GM12878 (cell line): ENCODE measurements at regions not wholly inside any gene's neighbourhood (a gene's known extent, or its start where the extent isn't known, plus 50 kb on each side); places are given as distances from the start of the nearest gene placed in this dataset.

Experiments
- ATAC-seq: fragments of 200-7000 bp; cut with Tn5 transposase; 3 replicates; pipeline ENCODE4 v1.9.1; 2020; ENCODE audit warnings: mild to moderate bottlenecking, moderate library complexity
- BruUV-seq: library from RNA; stranded (reverse); fragments of 400-500 nt; replicated peaks from 2 replicates; lab custom pipeline; 2021; lab: Mats Ljungman, UMichigan
- CTCF ChIA-PET: fragments of 300-600 bp; sonication (Branson Sonifier 250); formaldehyde crosslinking; extraction: SDS; loops from one replicate; lab custom pipeline; 2021; ENCODE audit warnings: inconsistent platforms; lab: Yijun Ruan, JAX
- POLR2A ChIA-PET: fragments of 350-600 bp; formaldehyde crosslinking; extraction: SDS; loops from one replicate; lab custom pipeline; 2021; ENCODE audit warnings: inconsistent platforms; lab: Charles Lee
- RAD21 ChIA-PET: fragments of 300-600 bp; sonication (Branson Sonifier 250); formaldehyde crosslinking; loops from one replicate; lab custom pipeline; 2023; ENCODE audit warnings: antibody characterized with exemption; ENCODE audit not compliant: unreplicated experiment; lab: Charles Lee
- SMC1A ChIA-PET: fragments of 300-600 bp; sonication (Branson Sonifier 250); formaldehyde crosslinking; loops from one replicate; lab custom pipeline; 2023; ENCODE audit not compliant: unreplicated experiment, uncharacterized antibody; lab: Charles Lee
- DNase-seq: peaks from one replicate; pipeline ENCODE4 v3.0.0-alpha.2; 2011; ENCODE audit warnings: low read depth, low spot score
- FAIRE-seq: peaks from 3 replicates; lab custom pipeline; 2011; peaks lifted over from hg19 to GRCh38; lab: Jason Lieb, UNC
- H2AFZ ChIP-seq: 2 replicates; pipeline ENCODE4 v1.6.0; 2011; ENCODE audit warnings: low read depth, low read length, control low read depth; ENCODE audit not compliant: control insufficient read depth
- H3K27ac ChIP-seq: 2 replicates; pipeline ENCODE4 v1.5.1; 2011; ENCODE audit warnings: control low read depth; ENCODE audit not compliant: control insufficient read depth, insufficient read depth
- H3K27me3 ChIP-seq, 2 experiments: replicated peaks in 1 of 2; 2 replicates each; pipeline versions ENCODE4 v1.6.0 to v1.6.1; 2011; ENCODE audit warnings: low read length in 1 of 2; ENCODE audit not compliant: control insufficient read depth in 2 of 2, insufficient read depth in 2 of 2
- H3K36me3 ChIP-seq, 2 experiments: 2 replicates each; pipeline ENCODE4 v1.5.1; 2011; ENCODE audit warnings: low read length in 1 of 2; ENCODE audit not compliant: control insufficient read depth in 2 of 2, insufficient read depth in 2 of 2
- H3K4me1 ChIP-seq: 2 replicates; pipeline ENCODE4 v1.6.1; 2011; ENCODE audit warnings: mild to moderate bottlenecking, low read length, moderate library complexity, mixed read lengths; ENCODE audit not compliant: control insufficient read depth, insufficient read depth
- H3K4me2 ChIP-seq: 2 replicates; pipeline ENCODE4 v1.6.0; 2011; ENCODE audit warnings: control low read depth; ENCODE audit not compliant: control insufficient read depth, insufficient read depth
- H3K4me3 ChIP-seq: fragments of 200-600 bp; sonication (generic); 2 replicates; pipeline ENCODE4 v1.5.1; 2016
- H3K79me2 ChIP-seq: 2 replicates; pipeline ENCODE4 v1.6.0; 2011; ENCODE audit warnings: low read length; ENCODE audit not compliant: control insufficient read depth, insufficient read depth
- H3K9ac ChIP-seq: 2 replicates; pipeline ENCODE4 v1.8.0; 2011; ENCODE audit warnings: low read length, control low read depth, mixed read lengths; ENCODE audit not compliant: control insufficient read depth, insufficient read depth
- H3K9me3 ChIP-seq: replicated peaks from 3 replicates; pipeline ENCODE4 v1.5.1; 2011; ENCODE audit warnings: mild to moderate bottlenecking, low read length; ENCODE audit not compliant: control insufficient read depth, insufficient read depth
- H4K20me1 ChIP-seq: 2 replicates; pipeline ENCODE4 v1.6.0; 2011; ENCODE audit not compliant: control insufficient read depth, insufficient read depth
- CREM ChIP-seq: IDR thresholded peaks from 2 replicates; pipeline ENCODE4 v1.6.1; 2014; ENCODE audit warnings: antibody characterized with exemption, low read depth
- HCFC1 ChIP-seq: fragments of 150-350 bp; IDR thresholded peaks from 2 replicates; pipeline ENCODE4 v1.6.1; 2014; ENCODE audit warnings: low read length
- IRF4 ChIP-seq: IDR thresholded peaks from 2 replicates; pipeline ENCODE4 v1.6.1; 2011; ENCODE audit warnings: low read depth, low read length
- NR2C1 ChIP-seq: fragments of 450-650 bp; IDR thresholded peaks from 2 replicates; pipeline ENCODE4 v1.6.1; 2017; ENCODE audit warnings: antibody characterized with exemption, mild to moderate bottlenecking, moderate library complexity
- NRF1 ChIP-seq: conservative IDR thresholded peaks from 2 replicates; pipeline ENCODE4 v1.6.1; 2011; ENCODE audit warnings: mild to moderate bottlenecking, low read depth, low read length, improper control_type of control experiment
- PAX5 ChIP-seq: IDR thresholded peaks from 2 replicates; pipeline ENCODE4 v1.6.1; 2011; ENCODE audit warnings: low read depth, low read length, borderline replicate concordance
- POLR2A ChIP-seq: IDR thresholded peaks from 2 replicates; pipeline ENCODE4 v1.6.1; 2011; ENCODE audit warnings: low read depth, mild to moderate bottlenecking, low read length
- RUNX3 ChIP-seq: IDR thresholded peaks from 2 replicates; pipeline ENCODE4 v1.6.1; 2012; ENCODE audit warnings: low read length, inconsistent platforms
- SUPT20H ChIP-seq: IDR thresholded peaks from 2 replicates; pipeline ENCODE4 v1.6.1; 2011; ENCODE audit warnings: low read depth, mild to moderate bottlenecking, low read length, moderate library complexity, borderline replicate concordance; ENCODE audit not compliant: control insufficient read depth
- TARDBP ChIP-seq: IDR thresholded peaks from 2 replicates; pipeline ENCODE4 v1.6.1; 2016; ENCODE audit warnings: borderline replicate concordance
- WRNIP1 ChIP-seq: IDR thresholded peaks from 2 replicates; pipeline ENCODE4 v1.6.1; 2011; ENCODE audit warnings: low read depth, low read length, improper control_type of control experiment, borderline replicate concordance
- ZNF274 ChIP-seq: IDR thresholded peaks from one replicate; pipeline ENCODE4 v1.8.0; 2011; ENCODE audit not compliant: insufficient read length, insufficient read depth
- WGBS: methylation state at CpG from one replicate; pipeline ENCODE4 v1.1.6; 2016; ENCODE audit warnings: low lambda C conversion rate; ENCODE audit not compliant: insufficient replicate concordance, insufficient coverage; ENCODE audit errors: missing lambda C conversion rate; 5-methylcytosine and 5-hydroxymethylcytosine counted together
- in situ Hi-C: fragments of 300-500 bp; cut with MboI; formaldehyde crosslinking; loops from 9 replicates; pipeline ENCODE4 v1.14.3; 2018; ENCODE audit warnings: mixed read lengths
- intact Hi-C: fragments of 100-400 bp; cut with micrococcal nuclease; formaldehyde crosslinking; loops from one replicate; pipeline ENCODE4 v1.14.2; 2022; ENCODE audit not compliant: unreplicated experiment
- TF ChIP-seq, protein P1 (sequence below): fragments of 450-650 bp; formaldehyde crosslinking; IDR thresholded peaks from 2 replicates; pipeline ENCODE4 v1.4.0; 2020; ENCODE audit warnings: mild to moderate bottlenecking, moderate library complexity
- TF ChIP-seq, protein P2 (sequence below): IDR thresholded peaks from 2 replicates; pipeline ENCODE4 v1.6.1; 2011; ENCODE audit warnings: borderline replicate concordance, low read depth, mild to moderate bottlenecking, moderate library complexity, mixed read lengths, low read length; ENCODE audit not compliant: insufficient read depth; ENCODE audit errors: extremely low read length
- TF ChIP-seq, protein P3 (sequence below): IDR thresholded peaks from 2 replicates; pipeline ENCODE4 v1.6.1; 2012; ENCODE audit warnings: improper control_type of control experiment, low read depth, low read length; ENCODE audit not compliant: insufficient replicate concordance

DNA sequence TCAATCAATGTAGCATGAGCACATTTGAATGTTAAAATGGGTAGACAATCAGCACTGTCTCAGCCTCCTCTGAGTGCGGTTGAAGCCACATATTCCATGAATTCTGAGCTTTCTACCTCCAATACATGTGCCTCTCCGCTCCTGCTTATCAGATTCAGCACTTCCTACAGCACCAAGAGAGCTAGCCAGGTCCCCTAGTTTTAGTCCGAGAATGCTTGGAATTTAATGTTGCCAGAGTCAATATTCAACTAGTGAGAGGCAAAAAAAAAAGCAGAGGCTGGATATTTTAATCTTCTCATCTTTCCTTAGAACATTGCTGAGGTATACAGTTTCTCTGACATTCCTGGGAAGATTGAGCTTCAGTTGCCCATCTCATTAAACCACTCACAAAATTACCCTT lies 1979.1 kb upstream of the CDH9 start (continued):
- no peak for TF ChIP-seq CREM
- TF ChIP-seq NRF1, result no peak
- no peak for TF ChIP-seq SUPT20H
- TF ChIP-seq IRF4, result no peak

DNA sequence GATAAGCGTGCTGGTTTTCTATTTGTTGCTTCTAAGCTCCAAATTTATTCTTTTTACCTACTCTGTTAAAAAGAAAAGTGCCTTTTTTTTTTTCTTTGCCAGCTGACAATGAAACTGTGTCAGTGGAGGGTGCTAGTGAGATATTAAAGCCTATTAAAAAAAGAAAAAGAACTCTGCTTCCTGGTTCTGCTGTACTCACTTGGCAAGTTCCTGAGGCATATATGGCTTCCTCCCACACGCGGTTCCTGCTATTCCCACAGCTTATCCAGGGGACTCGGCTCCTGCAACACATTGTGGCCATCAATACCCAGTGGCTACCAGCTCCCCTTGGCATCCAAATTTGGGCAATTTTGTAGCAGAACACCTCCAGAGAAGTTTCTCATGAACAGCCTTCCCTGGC lies 1977.7 kb upstream of the CDH9 start:
- no peaks in the 10 kb centered on the region for H3K36me3 ChIP-seq
- WGBS, result 23% methylated on average over 4 of the region's 4 CpGs
- H3K27me3 ChIP-seq, result no peaks in the 10 kb centered on the region
- no TSS peak for BruUV-seq
- H3K4me3 ChIP-seq, result no peak overlapping the region
- H3K9ac ChIP-seq, result no peak overlapping the region
- intact Hi-C loops, result no loop called here
- ChIA-PET CTCF (interaction anchor here (0.7 to 0.9 kb wide), 2 partner anchors 64 to 692 kb away, joined by 3 read pairs; no protein-coding TSS in a partner anchor), POLR2A (no interaction called here), SMC1A (interaction anchor here (0.6 kb wide), 1 partner anchor 12 kb away, joined by 3 read pairs; no protein-coding TSS in a partner anchor), RAD21 (no interaction called here)
- no peak for ATAC-seq
- H3K79me2 ChIP-seq, result no peaks in the 10 kb centered on the region
- no peak overlapping the region for H3K4me2 ChIP-seq
- in situ Hi-C loops, result no loop called here
- H2AFZ ChIP-seq, result no peak overlapping the region
- DNase-seq, result no peak
- no peak for FAIRE-seq
- no peak overlapping the region for H3K27ac ChIP-seq
- no peaks in the 10 kb centered on the region for H3K9me3 ChIP-seq
- H3K4me1 ChIP-seq, result no peaks in the 10 kb centered on the region
- H4K20me1 ChIP-seq, result no peaks in the 10 kb centered on the region
- no peak for TF ChIP-seq TARDBP
- no peak for TF ChIP-seq POLR2A
- TF ChIP-seq PAX5, result no peak
- no peak for TF ChIP-seq NR2C1
- no peak for TF ChIP-seq WRNIP1
- TF ChIP-seq, protein P1, sequence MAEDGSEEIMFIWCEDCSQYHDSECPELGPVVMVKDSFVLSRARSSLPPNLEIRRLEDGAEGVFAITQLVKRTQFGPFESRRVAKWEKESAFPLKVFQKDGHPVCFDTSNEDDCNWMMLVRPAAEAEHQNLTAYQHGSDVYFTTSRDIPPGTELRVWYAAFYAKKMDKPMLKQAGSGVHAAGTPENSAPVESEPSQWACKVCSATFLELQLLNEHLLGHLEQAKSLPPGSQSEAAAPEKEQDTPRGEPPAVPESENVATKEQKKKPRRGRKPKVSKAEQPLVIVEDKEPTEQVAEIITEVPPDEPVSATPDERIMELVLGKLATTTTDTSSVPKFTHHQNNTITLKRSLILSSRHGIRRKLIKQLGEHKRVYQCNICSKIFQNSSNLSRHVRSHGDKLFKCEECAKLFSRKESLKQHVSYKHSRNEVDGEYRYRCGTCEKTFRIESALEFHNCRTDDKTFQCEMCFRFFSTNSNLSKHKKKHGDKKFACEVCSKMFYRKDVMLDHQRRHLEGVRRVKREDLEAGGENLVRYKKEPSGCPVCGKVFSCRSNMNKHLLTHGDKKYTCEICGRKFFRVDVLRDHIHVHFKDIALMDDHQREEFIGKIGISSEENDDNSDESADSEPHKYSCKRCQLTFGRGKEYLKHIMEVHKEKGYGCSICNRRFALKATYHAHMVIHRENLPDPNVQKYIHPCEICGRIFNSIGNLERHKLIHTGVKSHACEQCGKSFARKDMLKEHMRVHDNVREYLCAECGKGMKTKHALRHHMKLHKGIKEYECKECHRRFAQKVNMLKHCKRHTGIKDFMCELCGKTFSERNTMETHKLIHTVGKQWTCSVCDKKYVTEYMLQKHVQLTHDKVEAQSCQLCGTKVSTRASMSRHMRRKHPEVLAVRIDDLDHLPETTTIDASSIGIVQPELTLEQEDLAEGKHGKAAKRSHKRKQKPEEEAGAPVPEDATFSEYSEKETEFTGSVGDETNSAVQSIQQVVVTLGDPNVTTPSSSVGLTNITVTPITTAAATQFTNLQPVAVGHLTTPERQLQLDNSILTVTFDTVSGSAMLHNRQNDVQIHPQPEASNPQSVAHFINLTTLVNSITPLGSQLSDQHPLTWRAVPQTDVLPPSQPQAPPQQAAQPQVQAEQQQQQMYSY (CRISPR knock-in tag), result no peak
- TF ChIP-seq, protein P2, sequence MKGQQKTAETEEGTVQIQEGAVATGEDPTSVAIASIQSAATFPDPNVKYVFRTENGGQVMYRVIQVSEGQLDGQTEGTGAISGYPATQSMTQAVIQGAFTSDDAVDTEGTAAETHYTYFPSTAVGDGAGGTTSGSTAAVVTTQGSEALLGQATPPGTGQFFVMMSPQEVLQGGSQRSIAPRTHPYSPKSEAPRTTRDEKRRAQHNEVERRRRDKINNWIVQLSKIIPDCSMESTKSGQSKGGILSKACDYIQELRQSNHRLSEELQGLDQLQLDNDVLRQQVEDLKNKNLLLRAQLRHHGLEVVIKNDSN, result no peak
- TF ChIP-seq, protein P3, sequence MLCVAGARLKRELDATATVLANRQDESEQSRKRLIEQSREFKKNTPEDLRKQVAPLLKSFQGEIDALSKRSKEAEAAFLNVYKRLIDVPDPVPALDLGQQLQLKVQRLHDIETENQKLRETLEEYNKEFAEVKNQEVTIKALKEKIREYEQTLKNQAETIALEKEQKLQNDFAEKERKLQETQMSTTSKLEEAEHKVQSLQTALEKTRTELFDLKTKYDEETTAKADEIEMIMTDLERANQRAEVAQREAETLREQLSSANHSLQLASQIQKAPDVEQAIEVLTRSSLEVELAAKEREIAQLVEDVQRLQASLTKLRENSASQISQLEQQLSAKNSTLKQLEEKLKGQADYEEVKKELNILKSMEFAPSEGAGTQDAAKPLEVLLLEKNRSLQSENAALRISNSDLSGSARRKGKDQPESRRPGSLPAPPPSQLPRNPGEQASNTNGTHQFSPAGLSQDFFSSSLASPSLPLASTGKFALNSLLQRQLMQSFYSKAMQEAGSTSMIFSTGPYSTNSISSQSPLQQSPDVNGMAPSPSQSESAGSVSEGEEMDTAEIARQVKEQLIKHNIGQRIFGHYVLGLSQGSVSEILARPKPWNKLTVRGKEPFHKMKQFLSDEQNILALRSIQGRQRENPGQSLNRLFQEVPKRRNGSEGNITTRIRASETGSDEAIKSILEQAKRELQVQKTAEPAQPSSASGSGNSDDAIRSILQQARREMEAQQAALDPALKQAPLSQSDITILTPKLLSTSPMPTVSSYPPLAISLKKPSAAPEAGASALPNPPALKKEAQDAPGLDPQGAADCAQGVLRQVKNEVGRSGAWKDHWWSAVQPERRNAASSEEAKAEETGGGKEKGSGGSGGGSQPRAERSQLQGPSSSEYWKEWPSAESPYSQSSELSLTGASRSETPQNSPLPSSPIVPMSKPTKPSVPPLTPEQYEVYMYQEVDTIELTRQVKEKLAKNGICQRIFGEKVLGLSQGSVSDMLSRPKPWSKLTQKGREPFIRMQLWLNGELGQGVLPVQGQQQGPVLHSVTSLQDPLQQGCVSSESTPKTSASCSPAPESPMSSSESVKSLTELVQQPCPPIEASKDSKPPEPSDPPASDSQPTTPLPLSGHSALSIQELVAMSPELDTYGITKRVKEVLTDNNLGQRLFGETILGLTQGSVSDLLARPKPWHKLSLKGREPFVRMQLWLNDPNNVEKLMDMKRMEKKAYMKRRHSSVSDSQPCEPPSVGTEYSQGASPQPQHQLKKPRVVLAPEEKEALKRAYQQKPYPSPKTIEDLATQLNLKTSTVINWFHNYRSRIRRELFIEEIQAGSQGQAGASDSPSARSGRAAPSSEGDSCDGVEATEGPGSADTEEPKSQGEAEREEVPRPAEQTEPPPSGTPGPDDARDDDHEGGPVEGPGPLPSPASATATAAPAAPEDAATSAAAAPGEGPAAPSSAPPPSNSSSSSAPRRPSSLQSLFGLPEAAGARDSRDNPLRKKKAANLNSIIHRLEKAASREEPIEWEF, result no peak
- no peak for TF ChIP-seq RUNX3
- no peak for TF ChIP-seq HCFC1
- TF ChIP-seq ZNF274, result no peak
